ENCODE measurements at regions not wholly inside any gene's neighbourhood (a gene's known extent, or its start where the extent isn't known, plus 50 kb on each side); places are given as distances from the start of the nearest gene placed in this dataset.

DNA sequence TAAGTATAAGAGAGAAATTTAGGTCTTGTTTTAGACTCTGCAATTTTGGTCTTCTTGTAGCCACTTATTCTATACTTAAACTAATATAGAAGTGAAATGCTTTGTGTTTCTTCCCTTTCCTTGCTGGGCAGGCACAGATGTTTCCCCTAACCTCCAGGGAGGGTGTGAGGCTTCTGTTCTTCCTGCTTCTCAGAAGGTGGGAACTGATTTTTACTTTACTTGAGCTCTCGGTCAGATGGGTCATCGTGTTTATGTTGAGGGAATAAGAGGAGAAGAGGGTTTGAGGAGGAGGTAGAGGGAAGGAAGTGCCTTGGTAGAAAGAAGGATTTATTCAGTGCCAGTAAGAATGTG, 92.5 kb upstream of the CXCR4 start:
- no peak for DNase-seq
- H3K27ac ChIP-seq (ENCODE audit: low read length) = no peak overlapping the region
- no peaks in the 10 kb centered on the region for H3K36me3 ChIP-seq (ENCODE audit: insufficient read depth, low read length)
- H3K4me1 ChIP-seq (ENCODE audit: insufficient read depth, low read length) = 0 out of 2 replicates have a peak, but pooled peaks cover 6% of the 10 kb centered on the region
- H3K9me3 ChIP-seq (ENCODE audit: insufficient read depth, low read length, severe bottlenecking) = peaks cover 4% of the 10 kb centered on the region
- no peak overlapping the region for H3K4me2 ChIP-seq (ENCODE audit: insufficient read depth, low read length)
- no peaks in the 10 kb centered on the region for H3K27me3 ChIP-seq (ENCODE audit: insufficient read depth, low read length, poor library complexity)
- TF ChIP-seq, protein P1, sequence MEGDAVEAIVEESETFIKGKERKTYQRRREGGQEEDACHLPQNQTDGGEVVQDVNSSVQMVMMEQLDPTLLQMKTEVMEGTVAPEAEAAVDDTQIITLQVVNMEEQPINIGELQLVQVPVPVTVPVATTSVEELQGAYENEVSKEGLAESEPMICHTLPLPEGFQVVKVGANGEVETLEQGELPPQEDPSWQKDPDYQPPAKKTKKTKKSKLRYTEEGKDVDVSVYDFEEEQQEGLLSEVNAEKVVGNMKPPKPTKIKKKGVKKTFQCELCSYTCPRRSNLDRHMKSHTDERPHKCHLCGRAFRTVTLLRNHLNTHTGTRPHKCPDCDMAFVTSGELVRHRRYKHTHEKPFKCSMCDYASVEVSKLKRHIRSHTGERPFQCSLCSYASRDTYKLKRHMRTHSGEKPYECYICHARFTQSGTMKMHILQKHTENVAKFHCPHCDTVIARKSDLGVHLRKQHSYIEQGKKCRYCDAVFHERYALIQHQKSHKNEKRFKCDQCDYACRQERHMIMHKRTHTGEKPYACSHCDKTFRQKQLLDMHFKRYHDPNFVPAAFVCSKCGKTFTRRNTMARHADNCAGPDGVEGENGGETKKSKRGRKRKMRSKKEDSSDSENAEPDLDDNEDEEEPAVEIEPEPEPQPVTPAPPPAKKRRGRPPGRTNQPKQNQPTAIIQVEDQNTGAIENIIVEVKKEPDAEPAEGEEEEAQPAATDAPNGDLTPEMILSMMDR (IDR thresholded peaks at IDR 0.05; ENCODE audit: borderline replicate concordance, extremely low read depth, low read length, poor library complexity, severe bottlenecking) = no peak
- no peak for TF ChIP-seq EZH2 (IDR thresholded peaks at IDR 0.05; ENCODE audit: borderline replicate concordance, low read depth, low read length, severe bottlenecking)
- H4K20me1 ChIP-seq (ENCODE audit: insufficient read depth, low read length) = no peaks in the 10 kb centered on the region
- no peak overlapping the region for H2AFZ ChIP-seq (ENCODE audit: low read depth, low read length)
- no peak for ATAC-seq (ENCODE audit: insufficient read depth, low read depth)
- no peaks in the 10 kb centered on the region for H3K79me2 ChIP-seq (ENCODE audit: insufficient read depth, low read length)
- H3K4me3 ChIP-seq (ENCODE audit: low read depth in 1 of 2, low read length in 2 of 2) = no peak overlapping the region
- no peak overlapping the region for H3K9ac ChIP-seq (ENCODE audit: low read depth, low read length)

DNA sequence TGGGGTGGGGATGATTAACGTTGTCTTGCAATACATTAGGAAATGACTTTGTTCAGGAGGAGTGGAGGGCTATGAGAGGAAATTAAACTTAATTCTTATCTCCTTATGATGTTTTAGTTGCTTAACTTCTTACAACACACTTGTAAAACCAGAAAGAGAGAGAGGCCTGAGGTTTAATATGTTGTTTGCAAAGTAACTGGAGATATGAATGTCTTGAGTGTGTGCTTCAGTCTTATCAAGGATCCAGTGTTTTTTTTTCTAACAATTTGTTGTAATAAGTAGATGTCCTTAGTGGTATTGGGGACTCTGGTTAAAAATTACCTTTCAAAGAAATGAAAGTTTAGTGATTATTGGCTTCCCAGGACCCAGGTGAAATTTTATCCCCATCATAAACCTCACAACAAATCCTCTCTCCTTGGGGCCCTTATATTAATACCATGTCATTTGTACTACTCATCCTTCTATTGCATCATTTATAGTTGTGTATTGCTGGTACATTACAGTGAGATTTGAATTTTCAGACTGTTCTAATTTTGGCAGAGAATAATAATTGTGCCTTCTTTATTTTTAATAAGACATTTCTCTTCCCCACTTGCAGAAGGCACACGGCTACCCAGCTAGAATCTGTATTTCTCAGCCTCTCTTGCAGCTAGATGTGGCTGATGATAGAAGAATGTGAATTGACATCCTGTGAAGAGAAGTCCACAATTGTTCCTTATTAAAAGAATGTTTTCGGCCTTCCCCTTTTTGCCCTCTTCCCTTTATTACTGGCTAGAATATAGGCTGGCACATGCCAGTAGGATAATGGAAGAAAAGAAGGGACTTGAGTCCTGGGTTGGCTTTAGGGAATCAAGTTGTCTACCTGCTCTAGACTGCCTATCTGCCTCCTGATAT, 91.9 kb upstream of the CXCR4 start:
- no peak overlapping the region for H3K4me2 ChIP-seq (ENCODE audit: insufficient read depth, low read length)
- no peak overlapping the region for H2AFZ ChIP-seq (ENCODE audit: low read depth, low read length)
- ATAC-seq (ENCODE audit: insufficient read depth, low read depth) (no peak), DNase-seq (no peak)
- no peak overlapping the region for H3K27ac ChIP-seq (ENCODE audit: low read length)
- H3K79me2 ChIP-seq (ENCODE audit: insufficient read depth, low read length) = no peaks in the 10 kb centered on the region
- H3K9me3 ChIP-seq (ENCODE audit: insufficient read depth, low read length, severe bottlenecking) = peaks cover 4% of the 10 kb centered on the region
- no peaks in the 10 kb centered on the region for H3K27me3 ChIP-seq (ENCODE audit: insufficient read depth, low read length, poor library complexity)
- H3K36me3 ChIP-seq (ENCODE audit: insufficient read depth, low read length) = no peaks in the 10 kb centered on the region
- 0 out of 2 replicates have a peak, but pooled peaks cover 6% of the 10 kb centered on the region for H3K4me1 ChIP-seq (ENCODE audit: insufficient read depth, low read length)
- TF ChIP-seq, protein P1 (IDR thresholded peaks at IDR 0.05; ENCODE audit: borderline replicate concordance, extremely low read depth, low read length, poor library complexity, severe bottlenecking) = no peak
- no peak overlapping the region for H3K4me3 ChIP-seq (ENCODE audit: low read depth in 1 of 2, low read length in 2 of 2)
- no peak overlapping the region for H3K9ac ChIP-seq (ENCODE audit: low read depth, low read length)
- H4K20me1 ChIP-seq (ENCODE audit: insufficient read depth, low read length) = no peaks in the 10 kb centered on the region

DNA sequence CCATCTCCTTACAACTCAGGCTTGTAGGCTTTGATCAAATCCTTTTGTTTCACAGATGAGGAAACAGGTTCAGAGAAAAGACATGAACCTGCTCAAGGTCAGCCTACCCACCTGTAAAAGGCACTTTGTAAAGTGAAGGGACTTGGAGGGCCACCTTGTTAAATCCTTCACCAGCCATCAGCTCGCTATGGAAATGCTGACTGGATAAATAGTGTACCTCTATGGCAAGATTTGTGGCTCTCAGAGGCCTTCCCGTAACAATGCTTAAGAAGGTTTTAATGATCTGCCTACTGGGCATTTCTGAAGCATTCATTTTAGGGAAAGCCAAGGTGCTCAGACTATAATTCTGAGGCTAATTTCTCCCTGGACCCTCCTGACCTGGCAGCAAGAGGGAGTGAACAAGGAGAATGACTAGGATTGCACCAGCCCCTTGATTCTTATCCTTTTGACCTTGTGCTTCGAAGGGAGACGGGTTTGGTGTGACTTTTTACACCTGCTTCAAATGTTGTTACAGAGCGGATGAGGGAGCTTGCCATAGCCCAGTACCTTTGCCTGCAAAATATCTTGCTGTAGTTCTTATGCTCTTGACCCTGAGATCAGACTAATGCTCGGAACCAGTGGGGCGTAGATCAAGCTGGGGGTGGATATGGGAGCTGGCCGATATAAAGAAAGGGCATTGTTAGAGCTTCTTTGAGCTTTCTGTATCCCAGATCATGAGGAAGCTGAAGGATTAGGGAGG, 90.9 kb upstream of the CXCR4 start:
- no peak overlapping the region for H3K4me3 ChIP-seq (ENCODE audit: low read depth in 1 of 2, low read length in 2 of 2)
- H3K36me3 ChIP-seq (ENCODE audit: insufficient read depth, low read length) = no peaks in the 10 kb centered on the region
- H3K9ac ChIP-seq (ENCODE audit: low read depth, low read length) = no peak overlapping the region
- H3K9me3 ChIP-seq (ENCODE audit: insufficient read depth, low read length, severe bottlenecking) = peaks cover 4% of the 10 kb centered on the region
- no peaks in the 10 kb centered on the region for H4K20me1 ChIP-seq (ENCODE audit: insufficient read depth, low read length)
- no peak for ATAC-seq (ENCODE audit: insufficient read depth, low read depth)
- DNase-seq = no peak
- 0 out of 2 replicates have a peak, but pooled peaks cover 6% of the 10 kb centered on the region for H3K4me1 ChIP-seq (ENCODE audit: insufficient read depth, low read length)
- H2AFZ ChIP-seq (ENCODE audit: low read depth, low read length) = no peak overlapping the region
- no peak overlapping the region for H3K27ac ChIP-seq (ENCODE audit: low read length)
- no peaks in the 10 kb centered on the region for H3K27me3 ChIP-seq (ENCODE audit: insufficient read depth, low read length, poor library complexity)
- H3K4me2 ChIP-seq (ENCODE audit: insufficient read depth, low read length) = no peak overlapping the region
- TF ChIP-seq, protein P1 (IDR thresholded peaks at IDR 0.05; ENCODE audit: borderline replicate concordance, extremely low read depth, low read length, poor library complexity, severe bottlenecking) = no peak
- TF ChIP-seq EZH2 (IDR thresholded peaks at IDR 0.05; ENCODE audit: borderline replicate concordance, low read depth, low read length, severe bottlenecking) = no peak
- H3K79me2 ChIP-seq (ENCODE audit: insufficient read depth, low read length) = no peaks in the 10 kb centered on the region

Data from DND-41 (cell line).